GM19467 (cell line): ENCODE measurements at regions not wholly inside any gene's neighbourhood (a gene's known extent, or its start where the extent isn't known, plus 50 kb on each side); places are given as distances from the start of the nearest gene placed in this dataset.

ENCODE experiments used
- ATAC-seq: cut with Tn5 transposase; IDR thresholded peaks from one replicate; pipeline ENCODE4 v1.9.1; 2021; ENCODE audit warnings: mild to moderate bottlenecking, moderate library complexity; ENCODE audit not compliant: unreplicated experiment

GRCh38 chr10:44769450-44769849 is 141.7 kb upstream of the TMEM72 start:
- ATAC-seq = no peak

GRCh38 chr10:44771233-44771995 is 139.7 kb upstream of the TMEM72 start:
- ATAC-seq = no peak

- no peak for ATAC-seq
These were observed 137.6 kb upstream of the TMEM72 start for GRCh38 chr10:44773565-44773964.

GRCh38 chr10:44774676-44775401 is 136.3 kb upstream of the TMEM72 start:
- no peak for ATAC-seq

- no peak for ATAC-seq
These were observed 135.8 kb upstream of the TMEM72 start for GRCh38 chr10:44775402-44775741.

GRCh38 chr10:44776181-44776580 is 135.0 kb upstream of the TMEM72 start:
- ATAC-seq = no peak

- no peak for ATAC-seq
These were observed 131.6 kb upstream of the TMEM72 start for GRCh38 chr10:44779511-44779910.

- no peak for ATAC-seq
These were observed 130.7 kb upstream of the TMEM72 start for GRCh38 chr10:44780426-44780825.

- no peak for ATAC-seq
These were observed 130.0 kb upstream of the TMEM72 start for GRCh38 chr10:44781131-44781530.

GRCh38 chr10:44786286-44786850 is 124.8 kb upstream of the TMEM72 start:
- ATAC-seq = no peak

GRCh38 chr10:44787480-44788075 is 123.6 kb upstream of the TMEM72 start:
- ATAC-seq = no peak

GRCh38 chr10:44788147-44789129 is 122.7 kb upstream of the TMEM72 start:
- ATAC-seq = no peak

- ATAC-seq = no peak
These were observed 118.9 kb upstream of the TMEM72 start for GRCh38 chr10:44792119-44792775.

- ATAC-seq = no peak
These were observed 111.2 kb upstream of the TMEM72 start for GRCh38 chr10:44799966-44800365.

- ATAC-seq = no peak
These were observed 109.5 kb upstream of the TMEM72 start for GRCh38 chr10:44801383-44802327.

GRCh38 chr10:44803862-44804261 is 107.3 kb upstream of the TMEM72 start:
- no peak for ATAC-seq

- ATAC-seq = no peak
These were observed 106.5 kb upstream of the TMEM72 start for GRCh38 chr10:44804661-44805060.

GRCh38 chr10:44805466-44806210 is 105.5 kb upstream of the TMEM72 start:
- no peak for ATAC-seq
